Adrenal gland (tissue), 9 donors: ENCODE measurements at regions not wholly inside any gene's neighbourhood (a gene's known extent, or its start where the extent isn't known, plus 50 kb on each side); places are given as distances from the start of the nearest gene placed in this dataset.

Source experiments
- DNase-seq, 7 donors: peaks; one replicate each; pipeline ENCODE4 v3.0.0-alpha.2; 2019 to 2020
- H3K27ac ChIP-seq, 5 donors: fragments of 200-600 bp; sonication (generic) in 4 of 5; 1 replicate in 3 of 5; 2 replicates in 2 of 5; pipeline versions ENCODE4 v1.5.1 to v1.8.0; 2016 to 2020; ENCODE audit warnings: mild to moderate bottlenecking in 1 of 5
- H3K27me3 ChIP-seq: fragments of 200-600 bp; 2 replicates; pipeline ENCODE4 v1.8.0; 2021
- H3K36me3 ChIP-seq, 2 donors: fragments of 200-600 bp; replicated peaks in 1 of 2; 1 replicate in 1 of 2; 2 replicates in 1 of 2; pipeline versions ENCODE4 v1.5.1 to v1.8.0; 2018 to 2022
- H3K4me1 ChIP-seq, 2 donors: fragments of 200-600 bp; replicated peaks in 1 of 2; 1 replicate in 1 of 2; 2 replicates in 1 of 2; pipeline versions ENCODE4 v1.5.1 to v1.8.0; 2018 to 2021
- H3K4me3 ChIP-seq, 4 donors: fragments of 200-600 bp; sonication (generic) in 3 of 4; one replicate each; pipeline ENCODE4 v1.5.1; 2016 to 2018
- H3K9me3 ChIP-seq, 3 donors: fragments of 200-600 bp; sonication (generic) in 1 of 3; replicated peaks in 1 of 3; 1 replicate in 2 of 3; 2 replicates in 1 of 3; pipeline versions ENCODE4 v1.5.1 to v1.8.0; 2016 to 2021
- CTCF ChIP-seq, 6 experiments: fragments of 450-650 bp in 4 of 6; fragments of 200-600 bp in 2 of 6; sonication (generic) in 1 of 6; IDR thresholded peaks; 1 replicate in 5 of 6; 2 replicates in 1 of 6; pipeline versions ENCODE4 v1.5.1 to v1.8.0; 2016 to 2021; ENCODE audit warnings: antibody characterized with exemption in 6 of 6, mild to moderate bottlenecking in 2 of 6, moderate library complexity in 1 of 6
- POLR2A ChIP-seq, 2 donors: fragments of 450-650 bp; IDR thresholded peaks; one replicate each; pipeline ENCODE4 v1.6.1; 2017; ENCODE audit warnings: antibody characterized with exemption in 2 of 2, mild to moderate bottlenecking in 2 of 2, moderate library complexity in 1 of 2
- WGBS, 4 donors: extraction: QIAGEN DNeasy Blood & Tissue Kit in 2 of 4; methylation state at CpG; one replicate each; pipeline versions ENCODE4 v1.1.5 to v1.1.7; 2013 to 2017; 5-methylcytosine and 5-hydroxymethylcytosine counted together
- intact Hi-C, 2 donors: fragments of 100-400 bp; cut with DNase I; formaldehyde crosslinking; loops; one replicate each; pipeline versions ENCODE4 v1.14.1 to v1.15.0; 2022 to 2023
- donor health status: healthy with polysubstance abuse.
- donor health status: Bipolar disorder and iron deficiency.
- donor health status: DM: yes; HTN: yes; CAD: no.
- donor health status: DM: no; HTN: no; CAD: no.
- donor health status: DM: no; HTN: no; CAD: no.

- Histone ChIP-seq H3K36me3 (no peaks in the 10 kb centered on the region), H3K27ac (peak overlapping the region in 2 of 5 donors; percentile 41 to 73), H3K9me3 (no peaks in the 10 kb centered on the region), H3K27me3 (no peaks in the 10 kb centered on the region), H3K4me3 (no peak overlapping the region), H3K4me1 (peaks cover 0 to 19% of the 10 kb centered on the region in 2 donors)
- TF ChIP-seq POLR2A (IDR thresholded peaks at IDR 0.05) (no peak), CTCF (IDR thresholded peaks at IDR 0.05) (no peak)
- WGBS, 4 donors, result 60 to 81% (median 74%) methylated on average over 5 of the region's 5 CpGs
- no peak for DNase-seq
- intact Hi-C loops, result no loop called here
Measured at GRCh38 chr3:113150250-113150649, 61.1 kb upstream of the BOC start.

GRCh38 chr3:113151461-113152031 lies 59.8 kb upstream of the BOC start:
- H3K9me3 ChIP-seq, result no peaks in the 10 kb centered on the region
- H3K36me3 ChIP-seq, result no peaks in the 10 kb centered on the region
- intact Hi-C loops, result no loop called here
- no peak overlapping the region for H3K4me3 ChIP-seq
- H3K27ac ChIP-seq, result peak overlapping the region in 4 of 5 donors; percentile 15 to 73 (median 32)
- peaks cover 0 to 19% of the 10 kb centered on the region in 2 donors for H3K4me1 ChIP-seq
- TF ChIP-seq CTCF (IDR thresholded peaks at IDR 0.05) (no peak), POLR2A (IDR thresholded peaks at IDR 0.05) (no peak)
- 33 to 62% (median 42%) methylated on average over 6 of the region's 6 CpGs for WGBS, 4 donors
- DNase-seq, result peak in 5 of 7 donors; percentile 21 to 66 (median 39)
- no peaks in the 10 kb centered on the region for H3K27me3 ChIP-seq

- no peak overlapping the region for H3K4me3 ChIP-seq
- TF ChIP-seq CTCF (IDR thresholded peaks at IDR 0.05) (no peak), POLR2A (IDR thresholded peaks at IDR 0.05) (no peak)
- H3K27ac ChIP-seq, result peak overlapping the region in 2 of 5 donors; percentile 38 to 73
- no peak for DNase-seq
- H3K4me1 ChIP-seq, result peaks cover 0 to 19% of the 10 kb centered on the region in 2 donors
- no peaks in the 10 kb centered on the region for H3K27me3 ChIP-seq
- WGBS, 4 donors, result 35 to 57% (median 47%) methylated on average over 1 of the region's 1 CpG
- H3K9me3 ChIP-seq, result no peaks in the 10 kb centered on the region
- intact Hi-C loops, result no loop called here
- no peaks in the 10 kb centered on the region for H3K36me3 ChIP-seq
Measured at GRCh38 chr3:113152849-113153248, 58.5 kb upstream of the BOC start.

- Histone ChIP-seq H3K27ac (peak overlapping the region in 2 of 5 donors; percentile 26 to 29), H3K4me3 (no peak overlapping the region), H3K4me1 (peaks cover 0 to 19% of the 10 kb centered on the region in 2 donors), H3K9me3 (no peaks in the 10 kb centered on the region), H3K36me3 (no peaks in the 10 kb centered on the region), H3K27me3 (no peaks in the 10 kb centered on the region)
- TF ChIP-seq CTCF (IDR thresholded peaks at IDR 0.05) (no peak), POLR2A (IDR thresholded peaks at IDR 0.05) (no peak)
- intact Hi-C loops, result no loop called here
- no peak for DNase-seq
- WGBS, 4 donors, result 58 to 90% (median 68%) methylated on average over 3 of the region's 3 CpGs
Measured at GRCh38 chr3:113153499-113154107, 57.8 kb upstream of the BOC start.
